ENCODE measurements at regions not wholly inside any gene's neighbourhood (a gene's known extent, or its start where the extent isn't known, plus 50 kb on each side); places are given as distances from the start of the nearest gene placed in this dataset.

GRCh38 chr20:22302039-22302438 is 282.3 kb downstream of the FOXA2 start:
- Histone ChIP-seq H3K4me2 (ENCODE audit: low read length) (no peak overlapping the region), H3K9me3 (ENCODE audit: low read length) (no peaks in the 10 kb centered on the region), H2AFZ (ENCODE audit: low read length) (no peak overlapping the region), H3K9me2 (replicated peaks; ENCODE audit: low read length) (no peaks in the 10 kb centered on the region), H3F3A (ENCODE audit: low read length, unreplicated experiment) (no peaks in the 10 kb centered on the region), H3K4me3 (ENCODE audit: low read length) (no peak overlapping the region), H3K27me3 (ENCODE audit: low read length) (peaks cover 43% of the 10 kb centered on the region), H3K27ac (ENCODE audit: low read length) (no peak overlapping the region), H3K79me2 (ENCODE audit: low read length) (no peaks in the 10 kb centered on the region), H4K20me1 (ENCODE audit: low read length) (no peaks in the 10 kb centered on the region), H3K36me3 (ENCODE audit: low read depth, low read length) (no peaks in the 10 kb centered on the region), H3K4me1 (ENCODE audit: insufficient read depth, low read length) (no peaks in the 10 kb centered on the region), H3K9ac (ENCODE audit: low read length) (no peak overlapping the region)
- TF ChIP-seq CTCF (conservative IDR thresholded peaks at IDR 0.05; ENCODE audit: low read depth, low read length), result no peak
- TF ChIP-seq EZH2phosphoT487 (IDR thresholded peaks at IDR 0.05; ENCODE audit: borderline replicate concordance, low read length), result no peak
- no peak for TF ChIP-seq EZH2 (IDR thresholded peaks at IDR 0.05; ENCODE audit: low read length, unreplicated experiment)
- ATAC-seq (no peak), DNase-seq (no peak)
- BruUV-seq (replicated peaks), result no TSS peak
- ChIA-PET CTCF (no interaction called here), POLR2A (ENCODE audit: unreplicated experiment) (no interaction called here)
- intact Hi-C loops (cut with micrococcal nuclease), result no loop called here

GRCh38 chr20:22293886-22294285 is 290.5 kb downstream of the FOXA2 start:
- Histone ChIP-seq H3K4me1 (ENCODE audit: insufficient read depth, low read length) (no peaks in the 10 kb centered on the region), H3K9ac (ENCODE audit: low read length) (no peak overlapping the region), H3K27me3 (ENCODE audit: low read length) (peaks cover 57% of the 10 kb centered on the region), H3K9me2 (replicated peaks; ENCODE audit: low read length) (no peaks in the 10 kb centered on the region), H3F3A (ENCODE audit: low read length, unreplicated experiment) (no peaks in the 10 kb centered on the region), H3K4me3 (ENCODE audit: low read length) (no peak overlapping the region), H3K79me2 (ENCODE audit: low read length) (no peaks in the 10 kb centered on the region), H3K36me3 (ENCODE audit: low read depth, low read length) (no peaks in the 10 kb centered on the region), H2AFZ (ENCODE audit: low read length) (no peak overlapping the region), H3K4me2 (ENCODE audit: low read length) (no peak overlapping the region), H3K27ac (ENCODE audit: low read length) (no peak overlapping the region), H3K9me3 (ENCODE audit: low read length) (no peaks in the 10 kb centered on the region), H4K20me1 (ENCODE audit: low read length) (no peaks in the 10 kb centered on the region)
- ATAC-seq (no peak), DNase-seq (no peak)
- intact Hi-C loops (cut with micrococcal nuclease), result no loop called here
- TF ChIP-seq EZH2 (IDR thresholded peaks at IDR 0.05; ENCODE audit: low read length, unreplicated experiment) (no peak), CTCF (conservative IDR thresholded peaks at IDR 0.05; ENCODE audit: low read depth, low read length) (no peak), EZH2phosphoT487 (IDR thresholded peaks at IDR 0.05; ENCODE audit: borderline replicate concordance, low read length) (no peak)
- BruUV-seq (replicated peaks), result no TSS peak
- CTCF ChIA-PET, result no interaction called here
- POLR2A ChIA-PET (ENCODE audit: unreplicated experiment), result no interaction called here

GRCh38 chr20:22289442-22289841 is 294.9 kb downstream of the FOXA2 start:
- H3K36me3 ChIP-seq (ENCODE audit: low read depth, low read length), result no peaks in the 10 kb centered on the region
- H3K79me2 ChIP-seq (ENCODE audit: low read length), result no peaks in the 10 kb centered on the region
- BruUV-seq (replicated peaks), result no TSS peak
- intact Hi-C loops (cut with micrococcal nuclease), result no loop called here
- no peak for TF ChIP-seq CTCF (conservative IDR thresholded peaks at IDR 0.05; ENCODE audit: low read depth, low read length)
- TF ChIP-seq EZH2 (IDR thresholded peaks at IDR 0.05; ENCODE audit: low read length, unreplicated experiment), result no peak
- TF ChIP-seq EZH2phosphoT487 (IDR thresholded peaks at IDR 0.05; ENCODE audit: borderline replicate concordance, low read length), result no peak
- no peaks in the 10 kb centered on the region for H3K4me1 ChIP-seq (ENCODE audit: insufficient read depth, low read length)
- H3K9me3 ChIP-seq (ENCODE audit: low read length), result no peaks in the 10 kb centered on the region
- H2AFZ ChIP-seq (ENCODE audit: low read length), result no peak overlapping the region
- no peaks in the 10 kb centered on the region for H3F3A ChIP-seq (ENCODE audit: low read length, unreplicated experiment)
- H3K27me3 ChIP-seq (ENCODE audit: low read length), result peaks cover 48% of the 10 kb centered on the region
- H3K4me2 ChIP-seq (ENCODE audit: low read length), result no peak overlapping the region
- no peak overlapping the region for H3K4me3 ChIP-seq (ENCODE audit: low read length)
- ATAC-seq (no peak), DNase-seq (no peak)
- POLR2A ChIA-PET (ENCODE audit: unreplicated experiment), result interaction anchor here (0.5 kb wide), 1 partner anchor 134 kb away, joined by 3 read pairs; no protein-coding TSS in a partner anchor
- no peak overlapping the region for H3K27ac ChIP-seq (ENCODE audit: low read length)
- H3K9ac ChIP-seq (ENCODE audit: low read length), result no peak overlapping the region
- CTCF ChIA-PET, result no interaction called here
- H3K9me2 ChIP-seq (replicated peaks; ENCODE audit: low read length), result no peaks in the 10 kb centered on the region
- H4K20me1 ChIP-seq (ENCODE audit: low read length), result no peaks in the 10 kb centered on the region

Measured in PC-3 (cell line).